BLaER1 (cell line): ENCODE measurements at regions not wholly inside any gene's neighbourhood (a gene's known extent, or its start where the extent isn't known, plus 50 kb on each side); places are given as distances from the start of the nearest gene placed in this dataset.
A peak's percentile ranks its signal among the peaks of the same experiment; 100 is the strongest.
"Not testable (repeated sequence)": the region's sequence is repeated elsewhere in the genome, so short reads cannot be mapped to it uniquely, and the experiment has no call there.

Experiments used
- H3K27ac ChIP-seq: shearing (Covaris generic); formaldehyde crosslinking; 2 replicates; pipeline ENCODE4 v1.8.1; 2022
- H3K27me3 ChIP-seq: shearing (Covaris generic); formaldehyde crosslinking; 2 replicates; pipeline ENCODE4 v1.8.1; 2022
- H3K36me3 ChIP-seq: shearing (Covaris generic); formaldehyde crosslinking; 2 replicates; pipeline ENCODE4 v1.8.1; 2022
- H3K4me1 ChIP-seq: shearing (Covaris generic); formaldehyde crosslinking; 2 replicates; pipeline ENCODE4 v1.8.1; 2022
- H3K4me2 ChIP-seq: shearing (Covaris generic); formaldehyde crosslinking; 2 replicates; pipeline ENCODE4 v1.8.1; 2022
- H3K4me3 ChIP-seq: shearing (Covaris generic); formaldehyde crosslinking; 2 replicates; pipeline ENCODE4 v1.8.1; 2022
- H3K9ac ChIP-seq: shearing (Covaris generic); formaldehyde crosslinking; 2 replicates; pipeline ENCODE4 v1.8.1; 2022
- H3K9me3 ChIP-seq: shearing (Covaris generic); formaldehyde crosslinking; 2 replicates; pipeline ENCODE4 v1.8.1; 2022
- H4K20me1 ChIP-seq: shearing (Covaris generic); formaldehyde crosslinking; 2 replicates; pipeline ENCODE4 v1.8.1; 2022
- Cebpa-rat ChIP-seq: shearing (Covaris generic); IDR thresholded peaks from 2 replicates; pipeline ENCODE4 v1.8.1; 2022

GRCh38 chr6:119834418-119834817, 484.9 kb upstream of the MAN1A1 start:
- H3K4me2 ChIP-seq: no peak overlapping the region
- no peaks in the 10 kb centered on the region for H3K36me3 ChIP-seq
- H3K4me1 ChIP-seq: peaks cover 8% of the 10 kb centered on the region; the same call in 1 of the 2 replicates
- no peak overlapping the region for H3K27ac ChIP-seq
- H3K27me3 ChIP-seq: no peaks in the 10 kb centered on the region
- no peak overlapping the region for H3K9ac ChIP-seq
- H3K9me3 ChIP-seq: no peaks in the 10 kb centered on the region
- H4K20me1 ChIP-seq: no peaks in the 10 kb centered on the region
- TF ChIP-seq Cebpa-rat: no peak
- H3K4me3 ChIP-seq: no peak overlapping the region

GRCh38 chr6:119832411-119832810, 482.9 kb upstream of the MAN1A1 start:
- Histone ChIP-seq H3K27me3 (no peaks in the 10 kb centered on the region), H3K4me3 (no peak overlapping the region), H3K4me1 (peaks cover 8% of the 10 kb centered on the region; the same call in 1 of the 2 replicates), H4K20me1 (no peaks in the 10 kb centered on the region), H3K9me3 (no peaks in the 10 kb centered on the region), H3K27ac (no peak overlapping the region), H3K4me2 (no peak overlapping the region), H3K36me3 (no peaks in the 10 kb centered on the region), H3K9ac (no peak overlapping the region)
- no peak for TF ChIP-seq Cebpa-rat

GRCh38 chr6:119830494-119831295, 481.1 kb upstream of the MAN1A1 start:
- Histone ChIP-seq H3K9me3 (no peaks in the 10 kb centered on the region), H3K4me1 (peaks cover 8% of the 10 kb centered on the region; the same call in 1 of the 2 replicates), H3K4me2 (peak overlapping the region; percentile 18; the same call in 1 of the 2 replicates), H3K4me3 (no peak overlapping the region), H4K20me1 (no peaks in the 10 kb centered on the region), H3K9ac (no peak overlapping the region), H3K27ac (no peak overlapping the region), H3K36me3 (no peaks in the 10 kb centered on the region), H3K27me3 (no peaks in the 10 kb centered on the region)
- TF ChIP-seq Cebpa-rat: no peak

- Histone ChIP-seq H3K9ac (no peak overlapping the region), H3K27me3 (no peaks in the 10 kb centered on the region), H3K4me1 (peaks cover 8% of the 10 kb centered on the region; the same call in 1 of the 2 replicates), H4K20me1 (no peaks in the 10 kb centered on the region), H3K27ac (no peak overlapping the region), H3K4me3 (no peak overlapping the region), H3K36me3 (no peaks in the 10 kb centered on the region), H3K4me2 (peak overlapping the region; percentile 18; the same call in 1 of the 2 replicates), H3K9me3 (no peaks in the 10 kb centered on the region)
- no peak for TF ChIP-seq Cebpa-rat
These were observed 480.5 kb upstream of the MAN1A1 start for GRCh38 chr6:119830069-119830468.

GRCh38 chr6:119829499-119829898, 479.9 kb upstream of the MAN1A1 start:
- not testable (repeated sequence) for H3K27ac ChIP-seq

GRCh38 chr6:119829006-119829405, 479.4 kb upstream of the MAN1A1 start:
- H3K4me1 ChIP-seq: peaks cover 8% of the 10 kb centered on the region; the same call in 1 of the 2 replicates
- no peaks in the 10 kb centered on the region for H3K27me3 ChIP-seq
- no peak for TF ChIP-seq Cebpa-rat
- H3K9me3 ChIP-seq: no peaks in the 10 kb centered on the region
- no peak overlapping the region for H3K27ac ChIP-seq
- no peak overlapping the region for H3K9ac ChIP-seq
- no peaks in the 10 kb centered on the region for H4K20me1 ChIP-seq
- no peak overlapping the region for H3K4me3 ChIP-seq
- no peak overlapping the region for H3K4me2 ChIP-seq
- no peaks in the 10 kb centered on the region for H3K36me3 ChIP-seq

More at GRCh38 chr6:119829499-119829898, 479.9 kb upstream of the MAN1A1 start:
- not testable (repeated sequence) for H4K20me1 ChIP-seq, H3K27me3 ChIP-seq, H3K9me3 ChIP-seq, H3K36me3 ChIP-seq, H3K4me1 ChIP-seq, H3K4me2 ChIP-seq, H3K4me3 ChIP-seq, H3K9ac ChIP-seq

GRCh38 chr6:119821380-119821779, 471.8 kb upstream of the MAN1A1 start:
- Histone ChIP-seq H3K9me3 (no peaks in the 10 kb centered on the region), H3K4me2 (no peak overlapping the region), H3K27ac (no peak overlapping the region), H3K27me3 (no peaks in the 10 kb centered on the region), H3K9ac (no peak overlapping the region), H3K4me3 (no peak overlapping the region), H4K20me1 (no peaks in the 10 kb centered on the region), H3K36me3 (no peaks in the 10 kb centered on the region), H3K4me1 (no peaks in the 10 kb centered on the region)
- no peak for TF ChIP-seq Cebpa-rat

- no peak overlapping the region for H3K9ac ChIP-seq
- no peak for TF ChIP-seq Cebpa-rat
- no peaks in the 10 kb centered on the region for H3K4me1 ChIP-seq
- no peak overlapping the region for H3K4me3 ChIP-seq
- no peaks in the 10 kb centered on the region for H4K20me1 ChIP-seq
- no peaks in the 10 kb centered on the region for H3K9me3 ChIP-seq
- no peaks in the 10 kb centered on the region for H3K36me3 ChIP-seq
- H3K27ac ChIP-seq: no peak overlapping the region
- H3K27me3 ChIP-seq: no peaks in the 10 kb centered on the region
- no peak overlapping the region for H3K4me2 ChIP-seq
These were observed 469.3 kb upstream of the MAN1A1 start for GRCh38 chr6:119818876-119819275.

GRCh38 chr6:119814609-119815400, 465.2 kb upstream of the MAN1A1 start:
- no peaks in the 10 kb centered on the region for H3K9me3 ChIP-seq
- no peak overlapping the region for H3K4me2 ChIP-seq
- H3K9ac ChIP-seq: no peak overlapping the region
- no peaks in the 10 kb centered on the region for H3K27me3 ChIP-seq
- H4K20me1 ChIP-seq: no peaks in the 10 kb centered on the region
- H3K4me1 ChIP-seq: no peaks in the 10 kb centered on the region
- no peaks in the 10 kb centered on the region for H3K36me3 ChIP-seq
- H3K27ac ChIP-seq: no peak overlapping the region
- H3K4me3 ChIP-seq: no peak overlapping the region
- TF ChIP-seq Cebpa-rat: no peak

- Histone ChIP-seq H4K20me1 (no peaks in the 10 kb centered on the region), H3K4me1 (peaks cover 8% of the 10 kb centered on the region; the same call in 1 of the 2 replicates), H3K9me3 (no peaks in the 10 kb centered on the region), H3K27me3 (no peaks in the 10 kb centered on the region), H3K4me2 (no peak overlapping the region), H3K9ac (no peak overlapping the region), H3K36me3 (no peaks in the 10 kb centered on the region), H3K27ac (no peak overlapping the region), H3K4me3 (no peak overlapping the region)
- no peak for TF ChIP-seq Cebpa-rat
These were observed 452.9 kb upstream of the MAN1A1 start for GRCh38 chr6:119802464-119802863.
